Tongue (tissue), 1 donor: ENCODE measurements at regions not wholly inside any gene's neighbourhood (a gene's known extent, or its start where the extent isn't known, plus 50 kb on each side); places are given as distances from the start of the nearest gene placed in this dataset.
A peak's percentile ranks its signal among the peaks of the same experiment; 100 is the strongest.

Experiments used
- DNase-seq: peaks from one replicate; pipeline ENCODE4 v3.0.0-alpha.2; 2015

GRCh38 chr13:57918086-57918485, 286.5 kb downstream of the PCDH17 start:
- DNase-seq: no peak

- no peak for DNase-seq
These were observed 287.4 kb downstream of the PCDH17 start for GRCh38 chr13:57918913-57919312.

GRCh38 chr13:57925250-57925649, 293.7 kb downstream of the PCDH17 start:
- no peak for DNase-seq

GRCh38 chr13:57925751-57926150, 294.2 kb downstream of the PCDH17 start:
- no peak for DNase-seq

DNA sequence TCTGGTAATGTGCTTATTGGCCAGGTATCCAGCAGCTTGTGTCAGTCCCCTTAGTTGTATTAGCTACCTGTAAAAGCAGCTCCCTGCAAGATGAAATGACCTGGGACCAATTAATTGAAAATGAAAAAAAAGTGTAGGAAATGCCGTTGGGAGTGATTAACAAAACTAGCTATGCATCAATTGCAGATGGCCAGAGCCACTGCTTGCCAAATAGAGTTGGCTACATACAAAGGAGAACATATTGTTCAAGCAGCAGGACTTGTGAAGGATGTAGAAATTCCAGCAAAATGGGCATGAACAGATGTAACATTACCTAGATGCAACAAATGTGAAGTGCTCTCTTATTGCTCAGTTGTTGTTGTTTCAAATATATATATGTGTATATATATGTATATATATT, 300.5 kb downstream of the PCDH17 start:
- no peak for DNase-seq

DNA sequence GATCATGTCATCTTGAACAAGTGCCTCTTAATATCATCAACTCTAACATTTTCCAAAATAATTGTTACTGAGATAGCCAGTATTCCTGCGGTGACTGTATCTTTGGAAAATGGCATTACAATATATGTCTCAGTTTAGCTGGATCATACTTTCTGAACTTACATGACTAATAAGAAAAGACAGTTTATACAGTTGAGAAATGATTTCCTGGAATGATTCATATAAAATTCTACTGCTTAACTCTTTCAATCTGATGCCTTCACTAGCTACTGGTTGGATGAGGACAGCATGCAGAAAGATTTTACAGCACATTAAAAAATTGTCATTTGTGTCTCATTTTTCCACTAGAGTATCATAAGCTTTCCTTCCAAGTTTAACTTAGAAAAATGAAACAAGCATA, 302.1 kb downstream of the PCDH17 start:
- no peak for DNase-seq

GRCh38 chr13:57935965-57936364, 304.4 kb downstream of the PCDH17 start:
- no peak for DNase-seq

- no peak for DNase-seq
These were observed 314.8 kb downstream of the PCDH17 start for GRCh38 chr13:57946361-57946760.

- DNase-seq: no peak
These were observed 317.3 kb downstream of the PCDH17 start for GRCh38 chr13:57948884-57949283.

GRCh38 chr13:57969951-57970350, 338.4 kb downstream of the PCDH17 start:
- no peak for DNase-seq

GRCh38 chr13:57970404-57970803, 338.9 kb downstream of the PCDH17 start:
- no peak for DNase-seq

DNA sequence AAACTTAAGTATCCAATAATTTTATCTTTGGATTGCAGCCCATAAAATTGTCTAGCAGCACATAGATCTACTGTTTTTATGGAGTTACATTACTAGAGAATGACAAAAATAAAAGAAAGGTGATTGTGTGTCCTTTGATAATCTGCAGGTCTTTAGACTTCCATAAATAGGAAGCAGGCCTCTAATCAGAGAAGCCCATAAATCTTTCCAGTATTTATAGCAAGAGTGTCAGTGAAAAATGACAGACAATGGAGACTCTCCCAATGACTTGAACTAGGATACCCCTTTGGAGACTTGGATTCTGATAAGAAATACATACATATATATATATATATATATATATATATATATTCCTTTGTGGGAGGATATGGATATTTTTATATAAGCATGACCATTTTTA, 351.2 kb downstream of the PCDH17 start:
- DNase-seq: no peak

DNA sequence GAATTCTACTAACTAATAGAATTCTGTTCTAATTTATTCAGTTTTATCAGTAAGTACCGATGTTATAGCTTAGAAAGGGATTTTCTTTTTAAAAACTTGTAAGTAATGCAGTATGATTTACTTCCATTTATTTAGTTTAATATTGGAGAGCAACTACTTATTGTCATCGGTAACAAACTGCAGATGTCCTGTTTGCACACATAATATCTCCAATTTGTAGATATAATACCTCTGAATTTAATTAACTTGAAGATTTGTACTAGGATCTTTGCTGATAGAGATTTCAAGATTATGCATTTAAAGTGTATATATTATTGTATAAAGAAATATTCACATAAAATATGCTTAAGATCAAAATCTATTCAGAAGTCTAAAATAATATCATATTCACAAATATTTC, 356.7 kb downstream of the PCDH17 start:
- no peak for DNase-seq

GRCh38 chr13:57991041-57991440, 359.5 kb downstream of the PCDH17 start:
- no peak for DNase-seq

- no peak for DNase-seq
These were observed 360.9 kb downstream of the PCDH17 start for GRCh38 chr13:57992416-57992815.

DNA sequence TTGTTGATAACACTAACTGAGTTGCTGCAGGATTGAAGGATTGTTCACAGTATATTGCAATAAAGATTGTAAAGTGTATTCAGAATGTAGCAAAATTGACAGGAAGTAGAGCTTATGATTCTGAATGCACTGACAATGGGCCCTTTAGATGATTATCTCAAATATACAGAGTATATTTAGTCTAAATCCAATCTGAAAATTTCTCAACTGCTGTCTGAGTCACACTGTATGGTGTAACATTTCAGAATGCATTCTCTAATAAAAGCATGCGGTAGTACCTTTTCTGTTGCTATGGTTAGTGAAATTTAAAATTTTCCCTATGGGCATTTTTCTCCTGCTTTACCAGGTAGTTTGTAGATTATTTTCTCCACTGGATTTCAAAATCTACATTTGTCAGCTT, 365.2 kb downstream of the PCDH17 start:
- no peak for DNase-seq

DNA sequence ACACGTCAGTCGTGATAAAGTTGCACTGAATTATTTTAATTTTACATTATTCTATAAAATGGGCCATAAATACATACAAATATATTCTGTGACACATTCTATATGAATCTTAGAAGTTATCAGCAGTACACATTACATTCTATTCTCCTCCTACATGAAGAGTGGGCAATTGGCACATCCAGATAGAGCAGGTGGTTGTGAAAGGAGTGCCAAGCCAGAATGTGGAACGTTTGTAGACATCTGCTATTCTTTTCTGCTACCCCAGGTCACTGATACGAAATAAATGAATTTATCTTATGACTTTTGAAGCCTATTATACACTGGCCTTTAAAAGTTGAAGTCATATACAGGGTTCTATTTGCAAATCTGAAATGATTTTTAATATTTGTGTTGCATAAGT, 373.2 kb downstream of the PCDH17 start:
- no peak for DNase-seq

DNA sequence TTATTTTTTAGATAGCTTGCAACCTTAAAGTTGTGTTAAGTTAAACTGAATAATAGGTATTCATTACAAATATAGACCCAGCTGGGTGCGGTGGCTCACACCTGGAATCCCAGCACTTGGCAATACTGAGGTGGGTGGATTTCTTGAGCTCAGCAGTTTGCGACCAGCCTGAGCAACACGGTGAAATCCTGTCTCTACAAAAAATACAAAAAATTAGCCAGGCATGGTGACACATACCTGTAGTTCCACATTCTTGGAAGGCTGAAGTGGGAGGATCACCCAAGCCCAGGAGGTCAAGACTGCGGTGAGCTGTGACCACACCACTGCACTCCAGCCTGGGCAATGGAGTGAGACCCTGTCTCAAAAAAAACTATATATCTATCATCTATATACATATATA, 386.5 kb downstream of the PCDH17 start:
- DNase-seq: no peak

GRCh38 chr13:58018865-58019264, 387.3 kb downstream of the PCDH17 start:
- DNase-seq: no peak

DNA sequence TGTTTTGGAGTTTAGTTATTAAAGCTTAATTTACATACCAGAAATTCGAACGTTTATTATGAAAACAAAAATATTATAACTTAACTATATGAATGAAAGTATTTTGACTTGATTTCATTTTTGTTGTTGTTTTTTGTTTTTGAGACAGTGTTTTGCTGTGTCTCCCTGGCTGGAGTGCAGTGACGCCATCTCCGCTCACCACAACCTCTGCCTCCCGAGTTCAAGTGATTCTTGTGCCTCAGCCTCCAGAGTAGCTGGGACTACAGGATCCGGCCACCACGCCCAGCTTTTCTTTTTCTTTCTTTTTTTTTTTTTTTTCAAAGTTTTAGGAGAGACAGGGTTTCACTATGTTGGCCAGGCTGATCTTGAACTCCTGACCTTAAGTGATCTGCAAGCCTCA, 392.6 kb downstream of the PCDH17 start:
- DNase-seq: no peak

- DNase-seq: no peak
These were observed 394.3 kb downstream of the PCDH17 start for GRCh38 chr13:58025821-58026220.

DNA sequence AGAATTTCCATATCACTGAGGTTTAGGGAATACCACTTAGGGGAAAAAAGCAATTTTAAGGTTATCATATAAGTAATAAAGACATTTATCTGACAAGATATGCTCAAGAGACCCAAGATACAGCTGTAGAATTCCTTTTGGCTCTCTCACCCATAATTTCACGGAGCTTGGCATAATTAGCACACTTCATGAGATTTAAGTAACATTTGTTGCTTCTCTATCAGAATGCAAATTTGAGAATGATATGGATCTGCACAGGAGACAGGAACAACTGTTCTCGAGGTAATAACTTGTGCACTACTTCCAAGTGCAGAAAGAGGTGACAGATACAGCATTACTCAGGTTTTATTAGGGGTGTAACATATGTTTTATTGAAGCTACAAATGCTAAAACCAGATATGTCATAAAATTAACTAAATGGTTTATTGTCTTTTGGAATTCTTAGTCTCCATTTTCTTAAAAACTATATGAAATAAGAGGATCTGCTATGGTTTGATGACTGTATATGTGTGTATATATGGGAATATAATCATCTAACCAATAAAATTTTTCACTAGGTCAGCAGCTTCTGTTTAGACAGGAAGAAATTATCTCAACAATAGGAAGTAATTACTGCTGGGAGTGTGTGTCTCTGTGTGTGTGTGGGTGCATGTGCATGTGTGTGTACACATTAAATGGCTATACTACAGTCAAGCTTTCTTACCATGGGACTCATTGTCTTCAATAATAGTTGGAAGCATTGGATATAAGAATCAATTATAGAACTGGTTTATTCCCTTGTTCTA, 401.3 kb downstream of the PCDH17 start:
- peak; percentile 39 for DNase-seq

- no peak for DNase-seq
These were observed 412.4 kb downstream of the PCDH17 start for GRCh38 chr13:58043971-58044370.

DNA sequence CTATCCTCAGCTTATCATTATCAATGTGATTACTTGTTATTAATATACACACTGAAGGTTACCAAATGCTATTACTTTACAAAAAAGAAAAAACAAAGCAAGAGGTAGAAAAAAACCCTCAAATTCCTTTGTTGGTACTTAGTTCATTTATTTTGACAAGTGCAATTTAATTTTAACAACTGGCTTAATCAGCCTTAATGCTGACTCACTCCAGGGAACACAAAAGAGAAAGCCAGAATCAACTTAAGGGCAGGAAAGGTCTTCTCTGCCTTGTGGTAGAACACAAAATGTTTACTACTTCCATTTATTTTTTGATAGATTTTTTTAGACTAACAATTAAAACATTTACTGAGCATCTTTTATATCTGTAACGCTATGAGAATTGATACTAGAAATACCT, 417.1 kb downstream of the PCDH17 start:
- no peak for DNase-seq

GRCh38 chr13:58051396-58051795, 419.9 kb downstream of the PCDH17 start:
- DNase-seq: no peak
